HepG2 (cell line): ENCODE measurements at regions not wholly inside any gene's neighbourhood (a gene's known extent, or its start where the extent isn't known, plus 50 kb on each side); places are given as distances from the start of the nearest gene placed in this dataset.

Experiments used
- ARHGAP35 ChIP-seq: sonication (generic); formaldehyde crosslinking; IDR thresholded peaks from 2 replicates; pipeline ENCODE4 v1.9.0; 2022; ENCODE audit warnings: mild to moderate bottlenecking, inconsistent platforms, moderate library complexity, missing genetic modification reagents, borderline replicate concordance
- MAZ ChIP-seq, 2 experiments: sonication (generic) in 1 of 2; formaldehyde crosslinking in 1 of 2; IDR thresholded peaks; 2 replicates each; pipeline versions ENCODE4 v1.5.0 to v1.6.1; 2012 to 2020; ENCODE audit warnings: low read depth in 2 of 2, mild to moderate bottlenecking in 2 of 2, borderline replicate concordance in 1 of 2, improper control_type of control experiment in 1 of 2, low read length in 1 of 2, missing genetic modification reagents in 1 of 2, moderate library complexity in 1 of 2
- MTA1 ChIP-seq: sonication (generic); formaldehyde crosslinking; IDR thresholded peaks from 2 replicates; pipeline ENCODE4 v1.4.0; 2020; ENCODE audit warnings: missing genetic modification reagents, mild to moderate bottlenecking, borderline replicate concordance
- PCBP1 ChIP-seq: fragments of 200-400 bp; formaldehyde crosslinking; IDR thresholded peaks from 2 replicates; pipeline ENCODE4 v1.6.1; 2017; ENCODE audit warnings: mild to moderate bottlenecking, low read depth, low read length, borderline replicate concordance
- RBM22 ChIP-seq: fragments of 200-400 bp; formaldehyde crosslinking; optimal IDR thresholded peaks from 2 replicates; pipeline ENCODE3; 2017; ENCODE audit warnings: mild to moderate bottlenecking, low read length, moderate library complexity
- ZFP41 ChIP-seq: sonication (generic); formaldehyde crosslinking; IDR thresholded peaks from 2 replicates; pipeline ENCODE4 v1.4.0; 2020; ENCODE audit warnings: mild to moderate bottlenecking, missing genetic modification reagents, borderline replicate concordance
- ZNF598 ChIP-seq: sonication (generic); formaldehyde crosslinking; IDR thresholded peaks from 2 replicates; pipeline ENCODE4 v1.5.1; 2020; ENCODE audit warnings: mild to moderate bottlenecking, missing genetic modification reagents, borderline replicate concordance

DNA sequence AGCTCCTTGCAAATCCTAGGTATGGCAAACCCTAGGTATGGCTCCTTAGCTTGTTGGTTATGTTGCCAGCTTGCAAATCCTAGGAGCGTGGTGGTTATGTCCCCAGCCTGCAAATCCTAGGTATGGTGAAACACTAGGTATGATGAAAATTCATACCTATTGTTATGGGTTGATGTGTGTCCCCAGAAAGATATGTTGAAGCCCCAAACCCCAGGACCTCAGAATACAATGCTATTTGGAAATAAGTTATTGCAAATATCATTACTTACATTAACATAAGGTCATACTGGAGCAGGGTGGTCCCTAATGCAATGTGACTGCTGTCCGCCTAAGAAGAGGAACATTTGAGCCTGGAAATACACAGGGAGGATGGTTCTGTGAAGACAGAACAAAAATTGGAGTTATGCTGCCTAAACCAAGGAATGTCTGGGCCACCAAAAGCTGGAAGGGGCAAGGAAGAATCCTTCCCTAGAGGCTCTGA lies 220.8 kb downstream of the MYCN start:
- TF ChIP-seq MTA1 (CRISPR knock-in tag) (no peak), ZNF598 (CRISPR knock-in tag) (no peak), ARHGAP35 (CRISPR knock-in tag) (no peak), PCBP1 (no peak), RBM22 (no peak), ZFP41 (CRISPR knock-in tag) (no peak), MAZ (IDR thresholded peaks at IDR 0.05; ENCODE audit: borderline replicate concordance, low read depth, low read length) (no peak), MAZ (CRISPR knock-in tag; IDR thresholded peaks at IDR 0.05; ENCODE audit: low read depth) (no peak)
